ENCODE measurements at regions not wholly inside any gene's neighbourhood (a gene's known extent, or its start where the extent isn't known, plus 50 kb on each side); places are given as distances from the start of the nearest gene placed in this dataset.

- intact Hi-C loops (cut with DNase I): no loop called here
- H3K27me3 ChIP-seq: no peaks in the 10 kb centered on the region
- TF ChIP-seq CTCF (IDR thresholded peaks at IDR 0.05): no peak
- DNase-seq (ENCODE audit: low spot score in 2 of 2): no peak
- no peaks in the 10 kb centered on the region for H3K4me1 ChIP-seq
- H3K9me3 ChIP-seq: no peaks in the 10 kb centered on the region
- H3K27ac ChIP-seq: no peak overlapping the region
- H3K36me3 ChIP-seq: no peaks in the 10 kb centered on the region
- no peak overlapping the region for H3K4me3 ChIP-seq
Measured at GRCh38 chr5:61272688-61273087, 59.4 kb upstream of the ZSWIM6 start.

GRCh38 chr5:61273279-61273975, 58.6 kb upstream of the ZSWIM6 start:
- no peak overlapping the region for H3K27ac ChIP-seq
- no peak for DNase-seq (ENCODE audit: low spot score in 2 of 2)
- H3K4me1 ChIP-seq: no peaks in the 10 kb centered on the region
- no peak overlapping the region for H3K4me3 ChIP-seq
- H3K36me3 ChIP-seq: no peaks in the 10 kb centered on the region
- no peak for TF ChIP-seq CTCF (IDR thresholded peaks at IDR 0.05)
- H3K27me3 ChIP-seq: no peaks in the 10 kb centered on the region
- H3K9me3 ChIP-seq: no peaks in the 10 kb centered on the region
- intact Hi-C loops (cut with DNase I): no loop called here

GRCh38 chr5:61274511-61274911, 57.5 kb upstream of the ZSWIM6 start:
- no peaks in the 10 kb centered on the region for H3K36me3 ChIP-seq
- H3K27ac ChIP-seq: no peak overlapping the region
- no peak for DNase-seq (ENCODE audit: low spot score in 2 of 2)
- no peak for TF ChIP-seq CTCF (IDR thresholded peaks at IDR 0.05)
- intact Hi-C loops (cut with DNase I): no loop called here
- H3K4me3 ChIP-seq: no peak overlapping the region
- no peaks in the 10 kb centered on the region for H3K4me1 ChIP-seq
- H3K9me3 ChIP-seq: no peaks in the 10 kb centered on the region
- no peaks in the 10 kb centered on the region for H3K27me3 ChIP-seq

GRCh38 chr5:61275841-61276240, 56.2 kb upstream of the ZSWIM6 start:
- intact Hi-C loops (cut with DNase I): no loop called here
- Histone ChIP-seq H3K36me3 (no peaks in the 10 kb centered on the region), H3K4me3 (no peak overlapping the region), H3K9me3 (no peaks in the 10 kb centered on the region), H3K27ac (no peak overlapping the region), H3K27me3 (no peaks in the 10 kb centered on the region), H3K4me1 (no peaks in the 10 kb centered on the region)
- peak; percentile 59 to 79 for DNase-seq (ENCODE audit: low spot score in 2 of 2)
- TF ChIP-seq CTCF (IDR thresholded peaks at IDR 0.05): no peak

GRCh38 chr5:61277190-61277589, 54.9 kb upstream of the ZSWIM6 start:
- no peak for DNase-seq (ENCODE audit: low spot score in 2 of 2)
- no peaks in the 10 kb centered on the region for H3K27me3 ChIP-seq
- intact Hi-C loops (cut with DNase I): loop anchor here (1.0 kb wide), 1 partner anchor 381 kb away; no protein-coding TSS in a partner anchor
- H3K27ac ChIP-seq: peak overlapping the region in 1 of 2 donors; percentile 38
- no peaks in the 10 kb centered on the region for H3K9me3 ChIP-seq
- peak overlapping the region in 1 of 2 donors; percentile 23 for H3K4me3 ChIP-seq
- peak in 1 of 3 experiments; percentile 52 for TF ChIP-seq CTCF (IDR thresholded peaks at IDR 0.05)
- no peaks in the 10 kb centered on the region for H3K4me1 ChIP-seq
- no peaks in the 10 kb centered on the region for H3K36me3 ChIP-seq

Measured in ascending aorta (tissue), 2 donors.